ENCODE measurements at regions not wholly inside any gene's neighbourhood (a gene's known extent, or its start where the extent isn't known, plus 50 kb on each side); places are given as distances from the start of the nearest gene placed in this dataset.

- no peak for TF ChIP-seq CTCF (IDR thresholded peaks at IDR 0.05; ENCODE audit: insufficient read depth, missing control alignments)
- FAIRE-seq (no peak), DNase-seq (ENCODE audit: insufficient read length, low spot score) (no peak)
These were observed 658.6 kb upstream of the CAMK1G start for GRCh38 chr1:208924928-208925327.

GRCh38 chr1:208928349-208929010 lies 655.0 kb upstream of the CAMK1G start:
- no peak for DNase-seq (ENCODE audit: insufficient read length, low spot score)
- no peak for TF ChIP-seq CTCF (IDR thresholded peaks at IDR 0.05; ENCODE audit: insufficient read depth, missing control alignments)
- FAIRE-seq, result no peak

GRCh38 chr1:208929575-208929974 lies 653.9 kb upstream of the CAMK1G start:
- FAIRE-seq (no peak), DNase-seq (ENCODE audit: insufficient read length, low spot score) (no peak)
- TF ChIP-seq CTCF (IDR thresholded peaks at IDR 0.05; ENCODE audit: insufficient read depth, missing control alignments), result no peak

- no peak for FAIRE-seq
- TF ChIP-seq CTCF (IDR thresholded peaks at IDR 0.05; ENCODE audit: insufficient read depth, missing control alignments), result no peak
- no peak for DNase-seq (ENCODE audit: insufficient read length, low spot score)
These were observed 651.6 kb upstream of the CAMK1G start for GRCh38 chr1:208931936-208932335.

GRCh38 chr1:208933984-208934525 lies 649.5 kb upstream of the CAMK1G start:
- TF ChIP-seq CTCF (IDR thresholded peaks at IDR 0.05; ENCODE audit: insufficient read depth, missing control alignments), result no peak
- FAIRE-seq (no peak), DNase-seq (ENCODE audit: insufficient read length, low spot score) (no peak)

GRCh38 chr1:208934933-208935332 lies 648.6 kb upstream of the CAMK1G start:
- no peak for DNase-seq (ENCODE audit: insufficient read length, low spot score)
- FAIRE-seq, result no peak
- no peak for TF ChIP-seq CTCF (IDR thresholded peaks at IDR 0.05; ENCODE audit: insufficient read depth, missing control alignments)

GRCh38 chr1:208935517-208936187 lies 647.9 kb upstream of the CAMK1G start:
- no peak for TF ChIP-seq CTCF (IDR thresholded peaks at IDR 0.05; ENCODE audit: insufficient read depth, missing control alignments)
- no peak for FAIRE-seq
- no peak for DNase-seq (ENCODE audit: insufficient read length, low spot score)
